ENCODE measurements at regions not wholly inside any gene's neighbourhood (a gene's known extent, or its start where the extent isn't known, plus 50 kb on each side); places are given as distances from the start of the nearest gene placed in this dataset.

GRCh38 chr2:187081461-187081860, 232.5 kb upstream of the ZSWIM2 start:
- no peak for DNase-seq (ENCODE audit: low read depth, low spot score)
- no peaks in the 10 kb centered on the region for H3K9me1 ChIP-seq (ENCODE audit: control insufficient read depth, extremely low read depth, insufficient read depth, low read length)
- no peaks in the 10 kb centered on the region for H3K27me3 ChIP-seq (ENCODE audit: control insufficient read depth, extremely low read depth, insufficient read depth, low read length)
- no peaks in the 10 kb centered on the region for H3K36me3 ChIP-seq (ENCODE audit: control insufficient read depth in 2 of 2, extremely low read depth in 1 of 2, insufficient read depth in 2 of 2, low read length in 2 of 2)
- H3K4me1 ChIP-seq (ENCODE audit: control insufficient read depth, extremely low read depth, insufficient read depth, low read length): no peaks in the 10 kb centered on the region
- H3K9ac ChIP-seq (ENCODE audit: control insufficient read depth, extremely low read depth, insufficient read depth, low read length): no peak overlapping the region
- H3K9me3 ChIP-seq (ENCODE audit: control insufficient read depth, low read depth, low read length): no peaks in the 10 kb centered on the region
- TF ChIP-seq EZH2 (IDR thresholded peaks at IDR 0.05; ENCODE audit: low read length): no peak
- no peak for TF ChIP-seq CTCF (optimal IDR thresholded peaks at IDR 0.05 in 1 of 3, IDR thresholded peaks at IDR 0.05 in 1 of 3, conservative IDR thresholded peaks at IDR 0.05 in 1 of 3; ENCODE audit: extremely low read depth in 1 of 3, insufficient read depth in 2 of 3, low read length in 3 of 3)
- H4K20me1 ChIP-seq (ENCODE audit: control insufficient read depth, extremely low read depth, insufficient read depth, low read length): no peaks in the 10 kb centered on the region
- no peak for FAIRE-seq
- H3K79me2 ChIP-seq (ENCODE audit: control insufficient read depth, insufficient read depth, low read length): no peaks in the 10 kb centered on the region
- no peak overlapping the region for H2AFZ ChIP-seq (ENCODE audit: control insufficient read depth, low read length)
- H3K4me3 ChIP-seq (ENCODE audit: control insufficient read depth in 2 of 3, extremely low read depth in 1 of 3, insufficient read depth in 2 of 3, low read depth in 1 of 3, low read length in 3 of 3): no peak overlapping the region
- no peak overlapping the region for H3K27ac ChIP-seq (ENCODE audit: control insufficient read depth, insufficient read depth, low read length)
- H3K4me2 ChIP-seq (ENCODE audit: control insufficient read depth, extremely low read depth, insufficient read depth, low read depth, low read length): no peak overlapping the region
- dilution Hi-C loops (cut with MboI; ENCODE audit: extremely low pct_ligation_motif_present, low sequenced_read_pairs): no loop called here

- H3K4me2 ChIP-seq (ENCODE audit: control insufficient read depth, extremely low read depth, insufficient read depth, low read depth, low read length): no peak overlapping the region
- no peaks in the 10 kb centered on the region for H4K20me1 ChIP-seq (ENCODE audit: control insufficient read depth, extremely low read depth, insufficient read depth, low read length)
- H3K4me1 ChIP-seq (ENCODE audit: control insufficient read depth, extremely low read depth, insufficient read depth, low read length): no peaks in the 10 kb centered on the region
- H3K9ac ChIP-seq (ENCODE audit: control insufficient read depth, extremely low read depth, insufficient read depth, low read length): no peak overlapping the region
- H3K9me1 ChIP-seq (ENCODE audit: control insufficient read depth, extremely low read depth, insufficient read depth, low read length): no peaks in the 10 kb centered on the region
- H3K4me3 ChIP-seq (ENCODE audit: control insufficient read depth in 2 of 3, extremely low read depth in 1 of 3, insufficient read depth in 2 of 3, low read depth in 1 of 3, low read length in 3 of 3): no peak overlapping the region
- no peak for FAIRE-seq
- H3K27me3 ChIP-seq (ENCODE audit: control insufficient read depth, extremely low read depth, insufficient read depth, low read length): no peaks in the 10 kb centered on the region
- no peak for DNase-seq (ENCODE audit: low read depth, low spot score)
- H3K27ac ChIP-seq (ENCODE audit: control insufficient read depth, insufficient read depth, low read length): no peak overlapping the region
- TF ChIP-seq CTCF (optimal IDR thresholded peaks at IDR 0.05 in 1 of 3, IDR thresholded peaks at IDR 0.05 in 1 of 3, conservative IDR thresholded peaks at IDR 0.05 in 1 of 3; ENCODE audit: extremely low read depth in 1 of 3, insufficient read depth in 2 of 3, low read length in 3 of 3) (no peak), EZH2 (IDR thresholded peaks at IDR 0.05; ENCODE audit: low read length) (no peak)
- no peak overlapping the region for H2AFZ ChIP-seq (ENCODE audit: control insufficient read depth, low read length)
- dilution Hi-C loops (cut with MboI; ENCODE audit: extremely low pct_ligation_motif_present, low sequenced_read_pairs): no loop called here
- no peaks in the 10 kb centered on the region for H3K36me3 ChIP-seq (ENCODE audit: control insufficient read depth in 2 of 2, extremely low read depth in 1 of 2, insufficient read depth in 2 of 2, low read length in 2 of 2)
- H3K9me3 ChIP-seq (ENCODE audit: control insufficient read depth, low read depth, low read length): no peaks in the 10 kb centered on the region
- no peaks in the 10 kb centered on the region for H3K79me2 ChIP-seq (ENCODE audit: control insufficient read depth, insufficient read depth, low read length)
Observed at GRCh38 chr2:187079901-187080300, 230.9 kb upstream of the ZSWIM2 start.

Data from keratinocyte (primary cell).